PC-9 (cell line): ENCODE measurements at regions not wholly inside any gene's neighbourhood (a gene's known extent, or its start where the extent isn't known, plus 50 kb on each side); places are given as distances from the start of the nearest gene placed in this dataset.

Experiments
- BruUV-seq: library from RNA; stranded (reverse); fragments of 400-500 nt; replicated peaks from 2 replicates; lab custom pipeline; 2021; lab: Mats Ljungman, UMichigan
- CTCF ChIA-PET: fragments of 300-600 bp; sonication (Branson Sonifier 250); formaldehyde crosslinking; loops from one replicate; lab custom pipeline; 2022; ENCODE audit warnings: antibody characterized with exemption; lab: Charles Lee
- POLR2A ChIA-PET: fragments of 300-600 bp; sonication (Branson Sonifier 250); formaldehyde crosslinking; loops from one replicate; lab custom pipeline; 2022; ENCODE audit warnings: antibody characterized with exemption; ENCODE audit not compliant: unreplicated experiment; lab: Charles Lee
- DNase-seq, 2 experiments: peaks; one replicate each; pipeline versions ENCODE4 v3.0.0 to v3.0.0-alpha.2; 2015 to 2022; ENCODE audit warnings: mixed read lengths in 1 of 2
- H2AFZ ChIP-seq: fragments of 200-600 bp; sonication (generic); 2 replicates; pipeline ENCODE4 v1.8.1; 2017; ENCODE audit warnings: antibody characterized with exemption
- H3F3A ChIP-seq: fragments of 200-600 bp; sonication (generic); 2 replicates; pipeline ENCODE4 v1.8.1; 2017; ENCODE audit warnings: antibody characterized with exemption, mild to moderate bottlenecking, low read depth; ENCODE audit not compliant: insufficient read depth
- H3K27ac ChIP-seq: fragments of 200-600 bp; sonication (generic); 2 replicates; pipeline ENCODE4 v1.6.1; 2016; ENCODE audit warnings: mixed run types
- H3K27me3 ChIP-seq: fragments of 200-600 bp; sonication (generic); 2 replicates; pipeline ENCODE4 v1.6.1; 2016; ENCODE audit warnings: low read depth, mixed run types; ENCODE audit not compliant: insufficient read depth
- H3K36me3 ChIP-seq: fragments of 200-600 bp; sonication (generic); 2 replicates; pipeline ENCODE4 v1.6.1; 2016; ENCODE audit warnings: low read depth, mixed run types
- H3K4me1 ChIP-seq: fragments of 200-600 bp; sonication (generic); replicated peaks from 2 replicates; pipeline ENCODE4 v1.6.1; 2016; ENCODE audit warnings: mixed run types; ENCODE audit not compliant: insufficient read depth
- H3K4me2 ChIP-seq: fragments of 200-600 bp; sonication (generic); 2 replicates; pipeline ENCODE4 v1.6.1; 2017; ENCODE audit warnings: mixed run types
- H3K4me3 ChIP-seq: fragments of 200-600 bp; sonication (generic); 2 replicates; pipeline ENCODE4 v1.6.1; 2016; ENCODE audit warnings: mixed run types
- H3K79me2 ChIP-seq: fragments of 200-600 bp; sonication (generic); 2 replicates; pipeline ENCODE4 v1.6.1; 2017; ENCODE audit warnings: low read depth, mixed run types
- H3K9me2 ChIP-seq: fragments of 200-600 bp; sonication (generic); 2 replicates; pipeline ENCODE4 v1.8.1; 2017; ENCODE audit warnings: mild to moderate bottlenecking; ENCODE audit not compliant: insufficient read depth
- H3K9me3 ChIP-seq: fragments of 200-600 bp; sonication (generic); 2 replicates; pipeline ENCODE4 v1.8.1; 2016; ENCODE audit warnings: low read depth; ENCODE audit not compliant: insufficient read depth
- H4K20me1 ChIP-seq: fragments of 200-600 bp; sonication (generic); 2 replicates; pipeline ENCODE4 v1.8.1; 2017; ENCODE audit not compliant: insufficient read depth
- CTCF ChIP-seq: fragments of 200-600 bp; sonication (generic); conservative IDR thresholded peaks from 2 replicates; pipeline ENCODE4 v1.6.1; 2017; ENCODE audit warnings: mixed run types, antibody characterized with exemption, mild to moderate bottlenecking, moderate library complexity
- EZH2 ChIP-seq: fragments of 200-600 bp; sonication (generic); IDR thresholded peaks from 2 replicates; pipeline ENCODE4 v1.8.0; 2017; ENCODE audit warnings: antibody characterized with exemption, low read depth
- intact Hi-C: fragments of 100-400 bp; cut with micrococcal nuclease; formaldehyde crosslinking; loops from one replicate; pipeline ENCODE4 v1.10.0; 2022; ENCODE audit not compliant: unreplicated experiment

GRCh38 chr5:174347183-174347582 lies 301.7 kb downstream of the NSG2 start:
- no TSS peak for BruUV-seq
- DNase-seq = no peak
- H3K9me2 ChIP-seq = no peaks in the 10 kb centered on the region
- H3K9me3 ChIP-seq = no peaks in the 10 kb centered on the region
- H3K27me3 ChIP-seq = peaks cover 45% of the 10 kb centered on the region
- H3K4me3 ChIP-seq = no peak overlapping the region
- TF ChIP-seq EZH2 = no peak
- TF ChIP-seq CTCF = no peak
- no peaks in the 10 kb centered on the region for H3F3A ChIP-seq
- H3K36me3 ChIP-seq = no peaks in the 10 kb centered on the region
- CTCF ChIA-PET = no interaction called here
- H4K20me1 ChIP-seq = no peaks in the 10 kb centered on the region
- H3K4me1 ChIP-seq = no peaks in the 10 kb centered on the region
- no peak overlapping the region for H3K4me2 ChIP-seq
- H3K79me2 ChIP-seq = no peaks in the 10 kb centered on the region
- H3K27ac ChIP-seq = no peak overlapping the region
- no peak overlapping the region for H2AFZ ChIP-seq
- POLR2A ChIA-PET = no interaction called here
- intact Hi-C loops = no loop called here

GRCh38 chr5:174348311-174348981 lies 302.9 kb downstream of the NSG2 start:
- DNase-seq = no peak
- H2AFZ ChIP-seq = no peak overlapping the region
- TF ChIP-seq CTCF = no peak
- no peak for TF ChIP-seq EZH2
- CTCF ChIA-PET = no interaction called here
- no peaks in the 10 kb centered on the region for H4K20me1 ChIP-seq
- no peaks in the 10 kb centered on the region for H3K9me3 ChIP-seq
- BruUV-seq = no TSS peak
- H3K27me3 ChIP-seq = peaks cover 32% of the 10 kb centered on the region
- H3K4me1 ChIP-seq = no peaks in the 10 kb centered on the region
- POLR2A ChIA-PET = no interaction called here
- no peak overlapping the region for H3K27ac ChIP-seq
- no peaks in the 10 kb centered on the region for H3K36me3 ChIP-seq
- H3F3A ChIP-seq = no peaks in the 10 kb centered on the region
- H3K9me2 ChIP-seq = no peaks in the 10 kb centered on the region
- H3K4me2 ChIP-seq = no peak overlapping the region
- H3K79me2 ChIP-seq = no peaks in the 10 kb centered on the region
- intact Hi-C loops = no loop called here
- H3K4me3 ChIP-seq = no peak overlapping the region

GRCh38 chr5:174352681-174353080 lies 307.2 kb downstream of the NSG2 start:
- no peaks in the 10 kb centered on the region for H3K79me2 ChIP-seq
- no peaks in the 10 kb centered on the region for H3K9me2 ChIP-seq
- ChIA-PET POLR2A (no interaction called here), CTCF (interaction anchor here (0.7 kb wide), 1 partner anchor 247 kb away, joined by 3 read pairs; no protein-coding TSS in a partner anchor)
- no TSS peak for BruUV-seq
- no peak overlapping the region for H3K4me3 ChIP-seq
- TF ChIP-seq EZH2 (no peak), CTCF (no peak)
- no peaks in the 10 kb centered on the region for H3K36me3 ChIP-seq
- intact Hi-C loops = no loop called here
- no peaks in the 10 kb centered on the region for H3K9me3 ChIP-seq
- no peak overlapping the region for H2AFZ ChIP-seq
- H3K4me2 ChIP-seq = no peak overlapping the region
- peaks cover 10% of the 10 kb centered on the region; the same call in 1 of the 2 replicates for H3K27me3 ChIP-seq
- no peak overlapping the region for H3K27ac ChIP-seq
- DNase-seq = no peak
- no peaks in the 10 kb centered on the region; the same call in 1 of the 2 replicates for H3K4me1 ChIP-seq
- H4K20me1 ChIP-seq = peaks cover 7% of the 10 kb centered on the region; the same call in 1 of the 2 replicates
- H3F3A ChIP-seq = peaks cover 4% of the 10 kb centered on the region; the same call in 1 of the 2 replicates
